IMR-90 (cell line): ENCODE measurements at regions not wholly inside any gene's neighbourhood (a gene's known extent, or its start where the extent isn't known, plus 50 kb on each side); places are given as distances from the start of the nearest gene placed in this dataset.
"Not testable (repeated sequence)": the region's sequence is repeated elsewhere in the genome, so short reads cannot be mapped to it uniquely, and the experiment has no call there.

Experiments
- ATAC-seq: fragments of 200-7000 bp; cut with Tn5 transposase; 2 replicates; pipeline ENCODE4 v1.9.1; 2020; ENCODE audit warnings: low read depth, mild to moderate bottlenecking, moderate library complexity
- BruUV-seq: library from RNA; stranded (reverse); fragments of 400-500 nt; replicated peaks from 2 replicates; lab custom pipeline; 2021; lab: Mats Ljungman, UMichigan
- CTCF ChIA-PET: fragments of 300-600 bp; formaldehyde crosslinking; extraction: SDS; loops from one replicate; lab custom pipeline; 2021; ENCODE audit warnings: antibody characterized with exemption; lab: Yijun Ruan, JAX
- POLR2A ChIA-PET: fragments of 300-600 bp; sonication (Branson Sonifier 250); formaldehyde crosslinking; loops from one replicate; lab custom pipeline; 2022; ENCODE audit warnings: antibody characterized with exemption; ENCODE audit not compliant: unreplicated experiment; lab: Charles Lee
- DNase-seq: peaks from one replicate; pipeline ENCODE4 v3.0.0; 2013
- H2AFZ ChIP-seq: replicated peaks from 2 replicates; pipeline ENCODE3; 2013; ENCODE audit warnings: low read length, mild to moderate bottlenecking; ENCODE audit not compliant: poor library complexity
- H2AK5ac ChIP-seq: 2 replicates; pipeline ENCODE4 v1.6.1; 2013; ENCODE audit warnings: low read depth, low read length, inconsistent platforms
- H2AK9ac ChIP-seq: replicated peaks from 2 replicates; pipeline ENCODE3; 2013; ENCODE audit warnings: mild to moderate bottlenecking, low read depth, low read length, moderate library complexity; ENCODE audit not compliant: poor library complexity
- H2BK120ac ChIP-seq: 2 replicates; pipeline ENCODE4 v1.6.1; 2013; ENCODE audit warnings: low read depth, low read length, inconsistent platforms
- H2BK15ac ChIP-seq: 3 replicates; pipeline ENCODE4 v1.6.1; 2013; ENCODE audit warnings: low read depth, low read length, inconsistent platforms
- H2BK20ac ChIP-seq: 2 replicates; pipeline ENCODE4 v1.6.1; 2013; ENCODE audit warnings: low read depth, mild to moderate bottlenecking, inconsistent platforms, low read length, moderate library complexity
- H2BK5ac ChIP-seq: 2 replicates; pipeline ENCODE4 v1.6.1; 2013; ENCODE audit warnings: mild to moderate bottlenecking, low read depth, low read length, inconsistent platforms; ENCODE audit not compliant: poor library complexity, severe bottlenecking
- H3K14ac ChIP-seq: replicated peaks from 2 replicates; pipeline ENCODE4 v1.6.1; 2013; ENCODE audit warnings: low read depth, low read length, inconsistent platforms
- H3K18ac ChIP-seq: 2 replicates; pipeline ENCODE4 v1.6.1; 2013; ENCODE audit warnings: low read depth, low read length, control low read depth
- H3K23ac ChIP-seq: 2 replicates; pipeline ENCODE4 v1.6.1; 2013; ENCODE audit warnings: low read depth, low read length, inconsistent platforms
- H3K27ac ChIP-seq: 2 replicates; pipeline ENCODE4 v1.5.1; 2013; ENCODE audit warnings: mild to moderate bottlenecking, control low read depth, low read length; ENCODE audit not compliant: insufficient read depth
- H3K27me3 ChIP-seq: 2 replicates; pipeline ENCODE4 v1.6.1; 2013; ENCODE audit warnings: low read length; ENCODE audit not compliant: control insufficient read depth, insufficient read depth
- H3K36me3 ChIP-seq: 2 replicates; pipeline ENCODE4 v1.6.1; 2013; ENCODE audit warnings: low read length, mixed read lengths; ENCODE audit not compliant: control insufficient read depth, insufficient read depth
- H3K4ac ChIP-seq: 2 replicates; pipeline ENCODE4 v1.6.1; 2013; ENCODE audit warnings: low read depth, low read length, inconsistent platforms
- H3K4me1 ChIP-seq: 2 replicates; pipeline ENCODE4 v1.6.1; 2013; ENCODE audit warnings: low read length, mixed read lengths; ENCODE audit not compliant: control insufficient read depth, insufficient read depth
- H3K4me2 ChIP-seq: 2 replicates; pipeline ENCODE4 v1.6.1; 2013; ENCODE audit warnings: low read depth, mild to moderate bottlenecking, control low read depth, low read length, moderate library complexity
- H3K4me3 ChIP-seq: 2 replicates; pipeline ENCODE4 v1.5.1; 2013; ENCODE audit warnings: low read depth, mild to moderate bottlenecking, control low read depth, low read length, moderate library complexity; ENCODE audit not compliant: insufficient read depth
- H3K56ac ChIP-seq: 2 replicates; pipeline ENCODE4 v1.6.1; 2013; ENCODE audit warnings: low read length, inconsistent platforms; ENCODE audit not compliant: insufficient read depth; ENCODE audit errors: extremely low read depth
- H3K79me1 ChIP-seq, 2 experiments: 2 replicates each; pipeline ENCODE4 v1.6.1; 2013; ENCODE audit warnings: low read length in 2 of 2, inconsistent platforms in 1 of 2, low read depth in 1 of 2
- H3K9ac ChIP-seq: 2 replicates; pipeline ENCODE4 v1.6.1; 2013; ENCODE audit warnings: low read depth, low read length, control low read depth
- H3K9me1 ChIP-seq: 2 replicates; pipeline ENCODE4 v1.6.1; 2013; ENCODE audit warnings: low read length, inconsistent platforms; ENCODE audit not compliant: insufficient read depth
- H3K9me3 ChIP-seq: 2 replicates; pipeline ENCODE4 v1.6.1; 2013; ENCODE audit warnings: low read length; ENCODE audit not compliant: control insufficient read depth, insufficient read depth
- H4K20me1 ChIP-seq: 2 replicates; pipeline ENCODE4 v1.6.1; 2013; ENCODE audit warnings: low read length, inconsistent platforms; ENCODE audit not compliant: insufficient read depth
- H4K5ac ChIP-seq: 2 replicates; pipeline ENCODE4 v1.6.1; 2013; ENCODE audit warnings: mild to moderate bottlenecking, low read depth, low read length, control low read depth
- H4K8ac ChIP-seq, 2 experiments: 2 replicates each; pipeline ENCODE4 v1.6.1; 2013; ENCODE audit warnings: low read depth in 2 of 2, low read length in 2 of 2, control low read depth in 1 of 2, inconsistent platforms in 1 of 2
- H4K91ac ChIP-seq: 2 replicates; pipeline ENCODE4 v1.6.1; 2013; ENCODE audit warnings: low read depth, low read length, inconsistent platforms; ENCODE audit not compliant: insufficient read depth
- CHD1 ChIP-seq: IDR thresholded peaks from 2 replicates; pipeline ENCODE4 v1.6.1; 2012; ENCODE audit warnings: low read depth, low read length, improper control_type of control experiment
- WGBS, 2 experiments: methylation state at CpG; one replicate each; pipeline versions ENCODE4 v1.1.5 to v1.1.7; 2013; ENCODE audit warnings: missing lambda C conversion rate in 2 of 2; ENCODE audit not compliant: insufficient read length in 1 of 2; ENCODE audit errors: extremely low coverage in 2 of 2; 5-methylcytosine and 5-hydroxymethylcytosine counted together
- dilution Hi-C: fragments of 300-500 bp; cut with HindIII; formaldehyde crosslinking; loops from one replicate; pipeline ENCODE4 v1.14.3; 2018; ENCODE audit warnings: low sequenced_read_pairs; ENCODE audit not compliant: unreplicated experiment
- in situ Hi-C: fragments of 300-500 bp; cut with MboI; formaldehyde crosslinking; loops from 3 replicates; pipeline ENCODE4 v1.14.3; 2019; ENCODE audit warnings: low sequenced_read_pairs, inconsistent platforms, mixed read lengths
- intact Hi-C: fragments of 100-400 bp; cut with micrococcal nuclease; formaldehyde crosslinking; loops from 2 replicates; pipeline ENCODE4 v1.10.0; 2022
- TF ChIP-seq, protein P1 (sequence below): conservative IDR thresholded peaks from 2 replicates; pipeline ENCODE4 v1.5.1; 2012; ENCODE audit warnings: mild to moderate bottlenecking, low read depth, low read length, improper control_type of control experiment

GRCh38 chr11:50220651-50221050, 188.0 kb downstream of the OR4C45 start:
- H2AK5ac ChIP-seq: no peak overlapping the region
- no peak overlapping the region for H3K56ac ChIP-seq
- dilution Hi-C loops: no loop called here
- H3K27ac ChIP-seq: no peak overlapping the region
- H2AK9ac ChIP-seq: no peak overlapping the region
- no CpG with 5 or more reads among the region's 5 CpGs for WGBS, 2 experiments
- CTCF ChIA-PET: no interaction called here
- no peak overlapping the region for H2AFZ ChIP-seq
- intact Hi-C loops: no loop called here
- H3K4me1 ChIP-seq: no peaks in the 10 kb centered on the region
- H3K79me1 ChIP-seq: no peaks in the 10 kb centered on the region
- TF ChIP-seq, protein P1, sequence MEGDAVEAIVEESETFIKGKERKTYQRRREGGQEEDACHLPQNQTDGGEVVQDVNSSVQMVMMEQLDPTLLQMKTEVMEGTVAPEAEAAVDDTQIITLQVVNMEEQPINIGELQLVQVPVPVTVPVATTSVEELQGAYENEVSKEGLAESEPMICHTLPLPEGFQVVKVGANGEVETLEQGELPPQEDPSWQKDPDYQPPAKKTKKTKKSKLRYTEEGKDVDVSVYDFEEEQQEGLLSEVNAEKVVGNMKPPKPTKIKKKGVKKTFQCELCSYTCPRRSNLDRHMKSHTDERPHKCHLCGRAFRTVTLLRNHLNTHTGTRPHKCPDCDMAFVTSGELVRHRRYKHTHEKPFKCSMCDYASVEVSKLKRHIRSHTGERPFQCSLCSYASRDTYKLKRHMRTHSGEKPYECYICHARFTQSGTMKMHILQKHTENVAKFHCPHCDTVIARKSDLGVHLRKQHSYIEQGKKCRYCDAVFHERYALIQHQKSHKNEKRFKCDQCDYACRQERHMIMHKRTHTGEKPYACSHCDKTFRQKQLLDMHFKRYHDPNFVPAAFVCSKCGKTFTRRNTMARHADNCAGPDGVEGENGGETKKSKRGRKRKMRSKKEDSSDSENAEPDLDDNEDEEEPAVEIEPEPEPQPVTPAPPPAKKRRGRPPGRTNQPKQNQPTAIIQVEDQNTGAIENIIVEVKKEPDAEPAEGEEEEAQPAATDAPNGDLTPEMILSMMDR: no peak
- no peak for TF ChIP-seq CHD1
- no peak overlapping the region for H2BK120ac ChIP-seq
- no peaks in the 10 kb centered on the region for H3K27me3 ChIP-seq
- in situ Hi-C loops: no loop called here
- no peak overlapping the region for H3K14ac ChIP-seq
- H3K36me3 ChIP-seq: no peaks in the 10 kb centered on the region
- H4K20me1 ChIP-seq: no peaks in the 10 kb centered on the region
- H4K8ac ChIP-seq: no peak overlapping the region
- no peak overlapping the region for H3K23ac ChIP-seq
- no peak overlapping the region for H3K4ac ChIP-seq
- ATAC-seq (no peak), DNase-seq (no peak)
- H3K4me3 ChIP-seq: no peak overlapping the region
- H4K91ac ChIP-seq: no peak overlapping the region
- H2BK20ac ChIP-seq: no peak overlapping the region
- no peak overlapping the region for H3K18ac ChIP-seq
- no peaks in the 10 kb centered on the region for H3K9me1 ChIP-seq
- H3K9me3 ChIP-seq: no peaks in the 10 kb centered on the region; the same call in 1 of the 2 replicates
- no peak overlapping the region for H3K9ac ChIP-seq
- H2BK15ac ChIP-seq: no peak overlapping the region
- H4K5ac ChIP-seq: no peak overlapping the region
- H2BK5ac ChIP-seq: no peak overlapping the region
- no TSS peak for BruUV-seq
- POLR2A ChIA-PET: no interaction called here
- H3K4me2 ChIP-seq: no peak overlapping the region

- H2BK120ac ChIP-seq, BruUV-seq, H4K20me1 ChIP-seq, H3K36me3 ChIP-seq, ATAC-seq, H3K9ac ChIP-seq, dilution Hi-C loops, H3K27me3 ChIP-seq, H2AFZ ChIP-seq, H3K9me1 ChIP-seq, H3K56ac ChIP-seq, in situ Hi-C loops, H2BK15ac ChIP-seq, H2BK20ac ChIP-seq, H3K27ac ChIP-seq, H3K18ac ChIP-seq, H3K23ac ChIP-seq, H3K4ac ChIP-seq, H2AK9ac ChIP-seq, POLR2A ChIA-PET, H4K91ac ChIP-seq, H3K79me1 ChIP-seq, H3K4me3 ChIP-seq, CTCF ChIA-PET, H2AK5ac ChIP-seq, H4K5ac ChIP-seq, intact Hi-C loops, H3K4me2 ChIP-seq, H3K4me1 ChIP-seq, H3K14ac ChIP-seq, H2BK5ac ChIP-seq, DNase-seq, H3K9me3 ChIP-seq, H4K8ac ChIP-seq: not testable (repeated sequence)
- no CpG with 5 or more reads among the region's 4 CpGs for WGBS, 2 experiments
Observed at GRCh38 chr11:50238368-50238767, 205.7 kb downstream of the OR4C45 start.
